ENCODE measurements at regions not wholly inside any gene's neighbourhood (a gene's known extent, or its start where the extent isn't known, plus 50 kb on each side); places are given as distances from the start of the nearest gene placed in this dataset.

DNA sequence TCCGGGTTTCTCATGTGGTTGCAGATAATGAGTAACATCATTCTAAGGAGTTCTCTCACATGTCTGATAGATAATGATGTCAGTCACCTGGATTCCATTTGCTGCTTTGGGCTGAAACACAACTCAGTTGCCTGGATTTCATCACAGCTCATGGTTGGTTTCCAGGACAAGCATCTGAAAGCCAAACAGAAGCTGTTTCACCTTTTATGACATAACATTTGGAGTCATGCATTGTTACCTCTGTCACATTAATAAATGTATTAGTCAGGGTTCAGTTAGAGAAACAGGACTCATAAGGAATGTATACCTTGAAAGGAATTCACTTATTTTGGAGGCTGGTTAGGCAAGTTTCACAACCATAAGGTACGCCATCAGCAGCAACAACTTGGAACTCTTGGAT, 251.9 kb upstream of the ATXN7L3B start:
- TF ChIP-seq POLR2AphosphoS5 (IDR thresholded peaks at IDR 0.05) (no peak), TAF1 (IDR thresholded peaks at IDR 0.05; ENCODE audit: low read depth) (no peak), EZH2 (IDR thresholded peaks at IDR 0.05; ENCODE audit: borderline replicate concordance, insufficient read depth, low read length, poor library complexity, severe bottlenecking) (no peak), RAD21 (conservative IDR thresholded peaks at IDR 0.05) (no peak), EP300 (conservative IDR thresholded peaks at IDR 0.05; ENCODE audit: poor library complexity, severe bottlenecking) (no peak), SMC3 (conservative IDR thresholded peaks at IDR 0.05; ENCODE audit: poor library complexity) (no peak)
- TF ChIP-seq, protein P1, sequence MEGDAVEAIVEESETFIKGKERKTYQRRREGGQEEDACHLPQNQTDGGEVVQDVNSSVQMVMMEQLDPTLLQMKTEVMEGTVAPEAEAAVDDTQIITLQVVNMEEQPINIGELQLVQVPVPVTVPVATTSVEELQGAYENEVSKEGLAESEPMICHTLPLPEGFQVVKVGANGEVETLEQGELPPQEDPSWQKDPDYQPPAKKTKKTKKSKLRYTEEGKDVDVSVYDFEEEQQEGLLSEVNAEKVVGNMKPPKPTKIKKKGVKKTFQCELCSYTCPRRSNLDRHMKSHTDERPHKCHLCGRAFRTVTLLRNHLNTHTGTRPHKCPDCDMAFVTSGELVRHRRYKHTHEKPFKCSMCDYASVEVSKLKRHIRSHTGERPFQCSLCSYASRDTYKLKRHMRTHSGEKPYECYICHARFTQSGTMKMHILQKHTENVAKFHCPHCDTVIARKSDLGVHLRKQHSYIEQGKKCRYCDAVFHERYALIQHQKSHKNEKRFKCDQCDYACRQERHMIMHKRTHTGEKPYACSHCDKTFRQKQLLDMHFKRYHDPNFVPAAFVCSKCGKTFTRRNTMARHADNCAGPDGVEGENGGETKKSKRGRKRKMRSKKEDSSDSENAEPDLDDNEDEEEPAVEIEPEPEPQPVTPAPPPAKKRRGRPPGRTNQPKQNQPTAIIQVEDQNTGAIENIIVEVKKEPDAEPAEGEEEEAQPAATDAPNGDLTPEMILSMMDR (IDR thresholded peaks at IDR 0.05; ENCODE audit: poor library complexity, severe bottlenecking) = no peak
- TF ChIP-seq, protein P2, sequence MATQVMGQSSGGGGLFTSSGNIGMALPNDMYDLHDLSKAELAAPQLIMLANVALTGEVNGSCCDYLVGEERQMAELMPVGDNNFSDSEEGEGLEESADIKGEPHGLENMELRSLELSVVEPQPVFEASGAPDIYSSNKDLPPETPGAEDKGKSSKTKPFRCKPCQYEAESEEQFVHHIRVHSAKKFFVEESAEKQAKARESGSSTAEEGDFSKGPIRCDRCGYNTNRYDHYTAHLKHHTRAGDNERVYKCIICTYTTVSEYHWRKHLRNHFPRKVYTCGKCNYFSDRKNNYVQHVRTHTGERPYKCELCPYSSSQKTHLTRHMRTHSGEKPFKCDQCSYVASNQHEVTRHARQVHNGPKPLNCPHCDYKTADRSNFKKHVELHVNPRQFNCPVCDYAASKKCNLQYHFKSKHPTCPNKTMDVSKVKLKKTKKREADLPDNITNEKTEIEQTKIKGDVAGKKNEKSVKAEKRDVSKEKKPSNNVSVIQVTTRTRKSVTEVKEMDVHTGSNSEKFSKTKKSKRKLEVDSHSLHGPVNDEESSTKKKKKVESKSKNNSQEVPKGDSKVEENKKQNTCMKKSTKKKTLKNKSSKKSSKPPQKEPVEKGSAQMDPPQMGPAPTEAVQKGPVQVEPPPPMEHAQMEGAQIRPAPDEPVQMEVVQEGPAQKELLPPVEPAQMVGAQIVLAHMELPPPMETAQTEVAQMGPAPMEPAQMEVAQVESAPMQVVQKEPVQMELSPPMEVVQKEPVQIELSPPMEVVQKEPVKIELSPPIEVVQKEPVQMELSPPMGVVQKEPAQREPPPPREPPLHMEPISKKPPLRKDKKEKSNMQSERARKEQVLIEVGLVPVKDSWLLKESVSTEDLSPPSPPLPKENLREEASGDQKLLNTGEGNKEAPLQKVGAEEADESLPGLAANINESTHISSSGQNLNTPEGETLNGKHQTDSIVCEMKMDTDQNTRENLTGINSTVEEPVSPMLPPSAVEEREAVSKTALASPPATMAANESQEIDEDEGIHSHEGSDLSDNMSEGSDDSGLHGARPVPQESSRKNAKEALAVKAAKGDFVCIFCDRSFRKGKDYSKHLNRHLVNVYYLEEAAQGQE (IDR thresholded peaks at IDR 0.05; ENCODE audit: borderline replicate concordance) = no peak

Data from neural cell (in vitro differentiated cells).